ENCODE measurements at regions not wholly inside any gene's neighbourhood (a gene's known extent, or its start where the extent isn't known, plus 50 kb on each side); places are given as distances from the start of the nearest gene placed in this dataset.

- no peak for DNase-seq (ENCODE audit: low spot score)
- TF ChIP-seq CTCF (IDR thresholded peaks at IDR 0.05; ENCODE audit: extremely low read depth, missing control alignments) = no peak
Measured at GRCh38 chrX:39967348-39967747, 130.4 kb downstream of the BCOR start.

GRCh38 chrX:39969099-39969818 is 128.5 kb downstream of the BCOR start:
- TF ChIP-seq CTCF (IDR thresholded peaks at IDR 0.05; ENCODE audit: extremely low read depth, missing control alignments) = no peak
- DNase-seq (ENCODE audit: low spot score) = no peak

GRCh38 chrX:39969819-39970504 is 127.8 kb downstream of the BCOR start:
- no peak for DNase-seq (ENCODE audit: low spot score)
- no peak for TF ChIP-seq CTCF (IDR thresholded peaks at IDR 0.05; ENCODE audit: extremely low read depth, missing control alignments)

- DNase-seq (ENCODE audit: low spot score) = no peak
- TF ChIP-seq CTCF (IDR thresholded peaks at IDR 0.05; ENCODE audit: extremely low read depth, missing control alignments) = no peak
Measured at GRCh38 chrX:39971760-39972159, 126.0 kb downstream of the BCOR start.

- DNase-seq (ENCODE audit: low spot score) = no peak
- no peak for TF ChIP-seq CTCF (IDR thresholded peaks at IDR 0.05; ENCODE audit: extremely low read depth, missing control alignments)
Measured at GRCh38 chrX:39972340-39972739, 125.4 kb downstream of the BCOR start.

GRCh38 chrX:39973810-39974209 is 123.9 kb downstream of the BCOR start:
- no peak for TF ChIP-seq CTCF (IDR thresholded peaks at IDR 0.05; ENCODE audit: extremely low read depth, missing control alignments)
- no peak for DNase-seq (ENCODE audit: low spot score)

- no peak for TF ChIP-seq CTCF (IDR thresholded peaks at IDR 0.05; ENCODE audit: extremely low read depth, missing control alignments)
- no peak for DNase-seq (ENCODE audit: low spot score)
Measured at GRCh38 chrX:39974270-39974669, 123.5 kb downstream of the BCOR start.
